MM.1S (cell line): ENCODE measurements at regions not wholly inside any gene's neighbourhood (a gene's known extent, or its start where the extent isn't known, plus 50 kb on each side); places are given as distances from the start of the nearest gene placed in this dataset.

Source experiments
- DNase-seq: peaks from one replicate; pipeline ENCODE4 v3.0.0-alpha.2; 2015
- H2AFZ ChIP-seq: fragments of 300-600 bp; sonication (generic); 2 replicates; pipeline ENCODE4 v1.6.0; 2016; ENCODE audit warnings: antibody characterized with exemption, low read length
- H3F3A ChIP-seq: fragments of 300-600 bp; sonication (generic); 2 replicates; pipeline ENCODE4 v1.6.1; 2016; ENCODE audit warnings: mild to moderate bottlenecking, antibody characterized with exemption, low read length, moderate library complexity, mixed read lengths; ENCODE audit not compliant: insufficient read depth
- H3K27ac ChIP-seq: fragments of 300-600 bp; sonication (generic); 2 replicates; pipeline ENCODE4 v1.5.1; 2016; ENCODE audit warnings: mild to moderate bottlenecking, low read length
- H3K27me3 ChIP-seq: fragments of 300-600 bp; sonication (generic); replicated peaks from 2 replicates; pipeline ENCODE4 v1.6.0; 2016; ENCODE audit warnings: low read length; ENCODE audit not compliant: insufficient read depth
- H3K36me3 ChIP-seq: fragments of 300-600 bp; sonication (generic); replicated peaks from 2 replicates; pipeline ENCODE4 v1.6.1; 2016; ENCODE audit warnings: mild to moderate bottlenecking, low read length, mixed read lengths; ENCODE audit not compliant: insufficient read depth
- H3K4me1 ChIP-seq: fragments of 300-600 bp; sonication (generic); 2 replicates; pipeline ENCODE4 v1.6.1; 2016; ENCODE audit warnings: low read length, mixed read lengths
- H3K4me2 ChIP-seq: fragments of 300-600 bp; sonication (generic); 2 replicates; pipeline ENCODE4 v1.6.0; 2016; ENCODE audit warnings: low read depth, low read length
- H3K4me3 ChIP-seq: fragments of 300-600 bp; sonication (generic); 2 replicates; pipeline ENCODE4 v1.5.1; 2016; ENCODE audit warnings: low read length, mixed read lengths
- H3K79me2 ChIP-seq: fragments of 300-600 bp; sonication (generic); 2 replicates; pipeline ENCODE4 v1.6.1; 2016; ENCODE audit warnings: mixed run types, low read length, mixed read lengths
- H3K9ac ChIP-seq: fragments of 300-600 bp; sonication (generic); 2 replicates; pipeline ENCODE4 v1.6.1; 2016; ENCODE audit warnings: low read length, mixed read lengths
- H3K9me2 ChIP-seq: fragments of 300-600 bp; sonication (generic); replicated peaks from 2 replicates; pipeline ENCODE4 v1.6.1; 2016; ENCODE audit warnings: mild to moderate bottlenecking, low read length, mixed read lengths; ENCODE audit not compliant: insufficient read depth
- H3K9me3 ChIP-seq: fragments of 300-600 bp; sonication (generic); replicated peaks from 2 replicates; pipeline ENCODE4 v1.6.1; 2016; ENCODE audit warnings: mild to moderate bottlenecking, low read length, mixed read lengths; ENCODE audit not compliant: insufficient read depth
- H4K20me1 ChIP-seq: fragments of 300-600 bp; sonication (generic); 2 replicates; pipeline ENCODE4 v1.6.1; 2016; ENCODE audit warnings: mild to moderate bottlenecking, low read length, moderate library complexity, mixed read lengths; ENCODE audit not compliant: insufficient read depth
- EZH2 ChIP-seq: fragments of 300-600 bp; sonication (generic); optimal IDR thresholded peaks from 2 replicates; pipeline ENCODE3; 2017; ENCODE audit warnings: low read depth, mild to moderate bottlenecking, antibody characterized with exemption, low read length, mixed read lengths
- EZH2phosphoT487 ChIP-seq: fragments of 300-600 bp; sonication (generic); IDR thresholded peaks from 2 replicates; pipeline ENCODE4 v1.6.1; 2018; ENCODE audit warnings: antibody characterized with exemption, low read length
- TF ChIP-seq, protein P1 (sequence below): fragments of 300-600 bp; sonication (generic); IDR thresholded peaks from 2 replicates; pipeline ENCODE4 v1.5.1; 2016; ENCODE audit warnings: antibody characterized with exemption, low read length, mixed read lengths

- Histone ChIP-seq H3K27me3 (no peaks in the 10 kb centered on the region), H3K27ac (no peak overlapping the region), H3K4me2 (no peak overlapping the region), H2AFZ (no peak overlapping the region), H4K20me1 (no peaks in the 10 kb centered on the region), H3F3A (no peaks in the 10 kb centered on the region), H3K36me3 (no peaks in the 10 kb centered on the region), H3K9me2 (no peaks in the 10 kb centered on the region), H3K9ac (no peak overlapping the region), H3K4me1 (no peaks in the 10 kb centered on the region), H3K4me3 (no peak overlapping the region), H3K9me3 (no peaks in the 10 kb centered on the region), H3K79me2 (no peaks in the 10 kb centered on the region)
- no peak for DNase-seq
- TF ChIP-seq, protein P1, sequence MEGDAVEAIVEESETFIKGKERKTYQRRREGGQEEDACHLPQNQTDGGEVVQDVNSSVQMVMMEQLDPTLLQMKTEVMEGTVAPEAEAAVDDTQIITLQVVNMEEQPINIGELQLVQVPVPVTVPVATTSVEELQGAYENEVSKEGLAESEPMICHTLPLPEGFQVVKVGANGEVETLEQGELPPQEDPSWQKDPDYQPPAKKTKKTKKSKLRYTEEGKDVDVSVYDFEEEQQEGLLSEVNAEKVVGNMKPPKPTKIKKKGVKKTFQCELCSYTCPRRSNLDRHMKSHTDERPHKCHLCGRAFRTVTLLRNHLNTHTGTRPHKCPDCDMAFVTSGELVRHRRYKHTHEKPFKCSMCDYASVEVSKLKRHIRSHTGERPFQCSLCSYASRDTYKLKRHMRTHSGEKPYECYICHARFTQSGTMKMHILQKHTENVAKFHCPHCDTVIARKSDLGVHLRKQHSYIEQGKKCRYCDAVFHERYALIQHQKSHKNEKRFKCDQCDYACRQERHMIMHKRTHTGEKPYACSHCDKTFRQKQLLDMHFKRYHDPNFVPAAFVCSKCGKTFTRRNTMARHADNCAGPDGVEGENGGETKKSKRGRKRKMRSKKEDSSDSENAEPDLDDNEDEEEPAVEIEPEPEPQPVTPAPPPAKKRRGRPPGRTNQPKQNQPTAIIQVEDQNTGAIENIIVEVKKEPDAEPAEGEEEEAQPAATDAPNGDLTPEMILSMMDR: no peak
- TF ChIP-seq EZH2phosphoT487 (no peak), EZH2 (no peak)
Measured at GRCh38 chr3:132904-133303, 63.7 kb upstream of the CHL1 start.

DNA sequence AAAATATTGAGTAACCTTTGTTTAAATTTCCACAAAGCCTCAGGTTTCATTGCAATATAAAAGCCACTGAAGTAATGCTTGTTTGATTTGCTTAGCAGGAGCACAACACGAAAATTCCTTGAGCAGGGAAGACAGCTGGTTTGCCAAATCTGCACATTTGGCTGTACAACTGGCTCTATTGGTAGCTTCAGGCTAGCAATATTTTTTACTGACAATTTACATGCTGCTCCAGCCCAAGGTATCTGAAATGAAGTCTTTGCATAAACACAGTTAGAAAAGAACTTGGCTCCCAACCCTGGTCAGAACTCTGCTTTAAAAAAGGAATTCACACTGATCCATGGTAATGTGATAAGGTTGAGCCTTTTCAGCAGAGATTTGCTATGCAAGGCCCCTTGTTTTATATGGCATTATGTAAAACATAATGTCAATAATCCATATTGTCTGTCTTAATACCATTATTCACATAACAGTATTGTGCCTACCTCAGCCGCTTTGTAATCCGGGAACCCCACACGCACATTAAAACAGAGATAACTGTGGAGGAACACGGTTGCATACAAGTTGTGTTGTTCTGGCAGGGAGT lies 55.7 kb upstream of the CHL1 start:
- DNase-seq: no peak
- Histone ChIP-seq H3K4me2 (no peak overlapping the region), H3K9me3 (no peaks in the 10 kb centered on the region), H3K27ac (no peak overlapping the region), H3K4me3 (no peak overlapping the region), H3K4me1 (no peaks in the 10 kb centered on the region), H3K27me3 (no peaks in the 10 kb centered on the region), H3K9ac (no peak overlapping the region), H3K36me3 (no peaks in the 10 kb centered on the region), H3F3A (no peaks in the 10 kb centered on the region), H3K79me2 (no peaks in the 10 kb centered on the region), H3K9me2 (no peaks in the 10 kb centered on the region), H4K20me1 (no peaks in the 10 kb centered on the region), H2AFZ (no peak overlapping the region)
- TF ChIP-seq EZH2phosphoT487 (no peak), EZH2 (no peak)
- TF ChIP-seq, protein P1: no peak
